Transverse colon (tissue), 4 donors: ENCODE measurements at regions not wholly inside any gene's neighbourhood (a gene's known extent, or its start where the extent isn't known, plus 50 kb on each side); places are given as distances from the start of the nearest gene placed in this dataset.

Experiments
- DNase-seq: peaks from one replicate; pipeline ENCODE4 v3.0.0-alpha.2; 2019
- H3K27ac ChIP-seq, 4 donors: fragments of 200-600 bp; sonication (generic); 2 replicates each; pipeline ENCODE4 v1.5.1; 2016 to 2018; ENCODE audit warnings: inconsistent platforms in 4 of 4
- H3K27me3 ChIP-seq: fragments of 200-600 bp; sonication (generic); 2 replicates; pipeline ENCODE4 v1.5.1; 2017; ENCODE audit warnings: inconsistent platforms
- H3K36me3 ChIP-seq, 4 donors: fragments of 200-600 bp; sonication (generic); 2 replicates each; pipeline ENCODE4 v1.5.1; 2017 to 2019; ENCODE audit warnings: inconsistent platforms in 4 of 4
- H3K4me1 ChIP-seq, 4 donors: fragments of 200-600 bp; sonication (generic); 2 replicates each; pipeline ENCODE4 v1.5.1; 2017 to 2020; ENCODE audit warnings: inconsistent platforms in 4 of 4
- H3K4me3 ChIP-seq, 4 donors: fragments of 200-600 bp; sonication (generic); 1 replicate in 1 of 4; 2 replicates in 3 of 4; pipeline versions ENCODE4 v1.5.1 to v1.6.1; 2017 to 2019; ENCODE audit warnings: inconsistent platforms in 4 of 4
- H3K9me3 ChIP-seq, 2 donors: fragments of 200-600 bp; sonication (generic); 2 replicates each; pipeline ENCODE4 v1.5.1; 2017 to 2019; ENCODE audit warnings: inconsistent platforms in 2 of 2
- CTCF ChIP-seq, 5 experiments: fragments of 200-600 bp in 3 of 5; fragments of 450-650 bp in 2 of 5; sonication (generic) in 3 of 5; IDR thresholded peaks; 1 replicate in 2 of 5; 2 replicates in 3 of 5; pipeline ENCODE4 v1.5.1; 2016 to 2017; ENCODE audit warnings: antibody characterized with exemption in 5 of 5, inconsistent platforms in 3 of 5, mild to moderate bottlenecking in 2 of 5, moderate library complexity in 1 of 5
- EP300 ChIP-seq: sonication (generic); formaldehyde crosslinking; IDR thresholded peaks from one replicate; pipeline ENCODE4 v1.6.1; 2017; ENCODE audit warnings: antibody characterized with exemption, low read depth
- POLR2A ChIP-seq: fragments of 450-650 bp; IDR thresholded peaks from one replicate; pipeline ENCODE4 v1.6.1; 2016; ENCODE audit warnings: antibody characterized with exemption, mild to moderate bottlenecking, moderate library complexity
- POLR2AphosphoS5 ChIP-seq, 3 donors: sonication (generic); formaldehyde crosslinking; IDR thresholded peaks; one replicate each; pipeline ENCODE4 v1.6.1; 2016; ENCODE audit warnings: antibody characterized with exemption in 3 of 3
- WGBS, 2 donors: methylation state at CpG; one replicate each; pipeline ENCODE4 v1.1.5; 2018; ENCODE audit warnings: low coverage in 1 of 2; 5-methylcytosine and 5-hydroxymethylcytosine counted together
- in situ Hi-C, 4 donors: fragments of 200-750 bp; cut with MboI; loops; one replicate each; pipeline versions ENCODE4 v1.15.0 to v1.15.1; 2017; ENCODE audit warnings: low sequenced_read_pairs in 3 of 4, low pct_ligation_motif_present in 1 of 4, low pct_unique_long_range_greater_than_20kb in 1 of 4
- intact Hi-C: fragments of 100-400 bp; cut with DNase I; formaldehyde crosslinking; loops from one replicate; pipeline ENCODE4 v1.15.1; 2023; ENCODE audit warnings: low total_unique reads

DNA sequence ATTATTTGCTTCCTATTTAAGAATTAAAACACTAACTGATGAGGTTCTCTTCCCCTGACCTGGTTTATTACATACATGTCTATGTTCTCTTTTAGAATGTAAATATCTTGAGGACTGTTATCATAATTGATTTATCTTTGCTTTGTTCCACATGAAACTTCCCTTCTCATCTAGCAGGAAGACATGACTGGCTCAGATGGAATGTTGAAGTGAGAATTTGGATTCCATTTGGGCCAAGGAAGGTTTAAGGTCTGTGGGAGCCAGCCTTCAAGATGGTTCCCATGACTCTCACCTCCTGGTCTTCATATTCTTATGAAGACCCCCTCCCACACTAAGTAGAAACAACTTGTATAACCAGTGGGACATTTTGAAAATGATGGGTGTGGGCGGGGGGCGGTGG is 222.2 kb upstream of the GADL1 start:
- no peak overlapping the region for H3K4me3 ChIP-seq
- H3K9me3 ChIP-seq = no peaks in the 10 kb centered on the region
- 96% methylated on average over 2 of the region's 2 CpGs; no CpG with 5 or more reads in 1 of the 2 donors for WGBS, 2 donors
- intact Hi-C loops (no loop called here), in situ Hi-C loops (loop anchor here in 1 of 4 donors (25.0 kb wide), 1 partner anchor 329 kb away; no protein-coding TSS in a partner anchor)
- H3K27ac ChIP-seq = no peak overlapping the region
- no peaks in the 10 kb centered on the region for H3K4me1 ChIP-seq
- TF ChIP-seq POLR2AphosphoS5 (IDR thresholded peaks at IDR 0.05) = no peak
- TF ChIP-seq CTCF (IDR thresholded peaks at IDR 0.05) = no peak
- TF ChIP-seq POLR2A = no peak
- TF ChIP-seq EP300 = no peak
- no peak for DNase-seq
- no peaks in the 10 kb centered on the region for H3K36me3 ChIP-seq
- no peaks in the 10 kb centered on the region for H3K27me3 ChIP-seq

DNA sequence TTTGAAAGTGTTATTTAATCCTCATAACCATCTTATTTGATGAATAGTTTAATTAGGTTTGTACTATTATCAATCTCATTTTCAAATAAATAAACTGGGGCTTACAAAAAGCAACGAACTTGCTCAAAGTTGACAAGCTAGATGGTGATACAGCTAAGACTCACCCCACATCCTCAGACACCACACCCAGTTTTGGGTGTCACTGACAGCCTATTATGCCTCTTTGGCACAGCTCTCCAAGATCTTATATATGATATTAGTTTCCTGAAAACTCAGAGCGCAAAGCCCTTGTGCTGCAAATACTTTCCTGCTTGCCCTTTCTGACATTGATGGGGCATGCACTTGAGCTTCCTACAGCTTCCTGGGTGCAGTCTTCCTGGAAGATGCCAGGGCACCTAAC is 223.4 kb upstream of the GADL1 start:
- Histone ChIP-seq H3K27me3 (no peaks in the 10 kb centered on the region), H3K4me3 (no peak overlapping the region), H3K9me3 (no peaks in the 10 kb centered on the region), H3K27ac (no peak overlapping the region), H3K36me3 (no peaks in the 10 kb centered on the region), H3K4me1 (no peaks in the 10 kb centered on the region)
- TF ChIP-seq POLR2A (no peak), CTCF (IDR thresholded peaks at IDR 0.05) (no peak), EP300 (no peak), POLR2AphosphoS5 (IDR thresholded peaks at IDR 0.05) (no peak)
- intact Hi-C loops (no loop called here), in situ Hi-C loops (loop anchor here in 1 of 4 donors (25.0 kb wide), 1 partner anchor 331 kb away; no protein-coding TSS in a partner anchor)
- WGBS, 2 donors = 43 to 68% methylated on average over 1 to 2 of the region's 2 CpGs
- DNase-seq = no peak

DNA sequence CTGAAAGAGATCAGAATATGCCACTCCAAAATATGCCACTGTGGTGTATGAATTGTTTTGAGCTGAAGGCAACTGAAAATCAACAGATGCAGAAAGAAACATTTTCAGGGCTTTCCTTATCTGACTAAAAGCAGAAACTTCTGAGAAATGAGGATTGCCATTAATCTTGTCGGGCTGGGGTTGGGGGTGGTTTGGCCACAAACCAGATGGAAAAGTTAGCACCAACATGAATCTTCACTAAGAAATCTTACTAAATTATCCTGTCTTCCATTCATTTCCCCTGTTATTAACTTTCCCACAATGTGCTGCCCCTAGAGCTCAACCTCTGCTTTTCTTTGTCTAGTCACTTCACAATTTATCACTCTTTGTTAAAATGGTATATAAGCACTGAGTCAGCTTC is 229.9 kb upstream of the GADL1 start:
- TF ChIP-seq POLR2AphosphoS5 (IDR thresholded peaks at IDR 0.05) = no peak
- TF ChIP-seq EP300 = no peak
- no peak for TF ChIP-seq CTCF (IDR thresholded peaks at IDR 0.05)
- TF ChIP-seq POLR2A = no peak
- Histone ChIP-seq H3K4me3 (no peak overlapping the region), H3K4me1 (no peaks in the 10 kb centered on the region), H3K9me3 (no peaks in the 10 kb centered on the region), H3K36me3 (no peaks in the 10 kb centered on the region), H3K27me3 (no peaks in the 10 kb centered on the region), H3K27ac (no peak overlapping the region)
- intact Hi-C loops (no loop called here), in situ Hi-C loops (loop anchor here in 1 of 4 donors (25.0 kb wide), 1 partner anchor 337 kb away; no protein-coding TSS in a partner anchor)
- no peak for DNase-seq
- 65 to 80% methylated on average over 1 of the region's 1 CpG for WGBS, 2 donors

- Histone ChIP-seq H3K36me3 (no peaks in the 10 kb centered on the region), H3K4me1 (no peaks in the 10 kb centered on the region), H3K9me3 (no peaks in the 10 kb centered on the region), H3K4me3 (no peak overlapping the region), H3K27me3 (no peaks in the 10 kb centered on the region), H3K27ac (no peak overlapping the region)
- in situ Hi-C loops (loop anchor here in 1 of 4 donors (25.0 kb wide), 1 partner anchor 1088 kb away; no protein-coding TSS in a partner anchor), intact Hi-C loops (no loop called here)
- TF ChIP-seq CTCF (IDR thresholded peaks at IDR 0.05) (no peak), POLR2AphosphoS5 (IDR thresholded peaks at IDR 0.05) (no peak), EP300 (no peak), POLR2A (no peak)
- no peak for DNase-seq
- WGBS, 2 donors = 78 to 88% methylated on average over 4 of the region's 4 CpGs
Observed at GRCh38 chr3:31125413-31126020, 231.1 kb upstream of the GADL1 start.
